Fibroblast of mammary gland (primary cell): ENCODE measurements at regions not wholly inside any gene's neighbourhood (a gene's known extent, or its start where the extent isn't known, plus 50 kb on each side); places are given as distances from the start of the nearest gene placed in this dataset.

Experiments used
- DNase-seq: peaks from one replicate; pipeline ENCODE4 v3.0.0-alpha.2; 2010; ENCODE audit warnings: low read depth
- H3K4me3 ChIP-seq: 2 replicates; pipeline ENCODE4 v1.5.1; 2011; ENCODE audit warnings: low read depth, mild to moderate bottlenecking, low read length, moderate library complexity; ENCODE audit not compliant: control insufficient read depth
- TF ChIP-seq, protein P1 (sequence below): conservative IDR thresholded peaks from 2 replicates; pipeline ENCODE4 v1.5.1; 2011; ENCODE audit warnings: low read depth, low read length, inconsistent platforms; ENCODE audit not compliant: control insufficient read depth, insufficient read depth

DNA sequence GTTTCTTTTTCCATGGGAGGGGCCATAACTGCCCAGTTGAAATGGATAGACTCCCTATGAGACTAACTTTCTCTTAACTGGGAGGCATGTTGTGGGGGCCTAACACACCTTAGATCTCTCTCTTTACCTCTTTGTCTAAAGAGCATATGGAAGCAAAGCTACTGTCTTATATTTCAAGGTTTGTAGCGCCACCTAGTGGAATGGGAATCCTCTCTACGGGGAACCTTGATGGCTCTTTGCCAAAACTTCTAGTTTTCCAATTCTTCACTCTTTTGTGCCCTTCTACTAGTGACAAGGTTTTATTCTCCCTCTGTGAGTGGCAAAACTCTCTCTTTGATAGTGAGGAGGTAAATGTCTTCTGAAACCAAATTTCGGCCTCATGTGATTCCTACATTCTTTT lies 1030.4 kb upstream of the CADM2 start:
- TF ChIP-seq, protein P1, sequence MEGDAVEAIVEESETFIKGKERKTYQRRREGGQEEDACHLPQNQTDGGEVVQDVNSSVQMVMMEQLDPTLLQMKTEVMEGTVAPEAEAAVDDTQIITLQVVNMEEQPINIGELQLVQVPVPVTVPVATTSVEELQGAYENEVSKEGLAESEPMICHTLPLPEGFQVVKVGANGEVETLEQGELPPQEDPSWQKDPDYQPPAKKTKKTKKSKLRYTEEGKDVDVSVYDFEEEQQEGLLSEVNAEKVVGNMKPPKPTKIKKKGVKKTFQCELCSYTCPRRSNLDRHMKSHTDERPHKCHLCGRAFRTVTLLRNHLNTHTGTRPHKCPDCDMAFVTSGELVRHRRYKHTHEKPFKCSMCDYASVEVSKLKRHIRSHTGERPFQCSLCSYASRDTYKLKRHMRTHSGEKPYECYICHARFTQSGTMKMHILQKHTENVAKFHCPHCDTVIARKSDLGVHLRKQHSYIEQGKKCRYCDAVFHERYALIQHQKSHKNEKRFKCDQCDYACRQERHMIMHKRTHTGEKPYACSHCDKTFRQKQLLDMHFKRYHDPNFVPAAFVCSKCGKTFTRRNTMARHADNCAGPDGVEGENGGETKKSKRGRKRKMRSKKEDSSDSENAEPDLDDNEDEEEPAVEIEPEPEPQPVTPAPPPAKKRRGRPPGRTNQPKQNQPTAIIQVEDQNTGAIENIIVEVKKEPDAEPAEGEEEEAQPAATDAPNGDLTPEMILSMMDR = no peak
- DNase-seq = peak; percentile 18

DNA sequence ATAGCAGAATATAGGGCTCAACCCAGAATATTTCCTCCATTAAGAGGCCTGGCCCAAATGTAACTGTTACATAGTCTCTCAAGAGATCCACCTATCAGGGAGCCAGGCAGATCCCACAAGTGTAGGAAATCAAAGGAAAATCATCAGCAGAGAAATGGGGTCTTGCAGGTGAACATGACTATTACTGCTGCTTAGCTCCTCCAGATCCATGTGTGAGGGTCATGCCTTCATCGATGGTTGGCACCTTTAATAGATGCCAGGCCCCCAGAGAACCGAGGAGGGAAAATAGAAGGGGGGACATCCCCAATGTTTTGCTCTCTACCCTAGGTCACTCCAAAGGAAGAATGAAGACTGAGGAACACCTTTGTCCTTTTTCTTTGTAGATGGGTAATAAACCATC lies 1029.9 kb upstream of the CADM2 start:
- peak; percentile 1 for DNase-seq
- TF ChIP-seq, protein P1 = no peak
- no peak overlapping the region for H3K4me3 ChIP-seq

More for the DNA sequence above, 1030.4 kb upstream of the CADM2 start:
- H3K4me3 ChIP-seq = no peak overlapping the region

DNA sequence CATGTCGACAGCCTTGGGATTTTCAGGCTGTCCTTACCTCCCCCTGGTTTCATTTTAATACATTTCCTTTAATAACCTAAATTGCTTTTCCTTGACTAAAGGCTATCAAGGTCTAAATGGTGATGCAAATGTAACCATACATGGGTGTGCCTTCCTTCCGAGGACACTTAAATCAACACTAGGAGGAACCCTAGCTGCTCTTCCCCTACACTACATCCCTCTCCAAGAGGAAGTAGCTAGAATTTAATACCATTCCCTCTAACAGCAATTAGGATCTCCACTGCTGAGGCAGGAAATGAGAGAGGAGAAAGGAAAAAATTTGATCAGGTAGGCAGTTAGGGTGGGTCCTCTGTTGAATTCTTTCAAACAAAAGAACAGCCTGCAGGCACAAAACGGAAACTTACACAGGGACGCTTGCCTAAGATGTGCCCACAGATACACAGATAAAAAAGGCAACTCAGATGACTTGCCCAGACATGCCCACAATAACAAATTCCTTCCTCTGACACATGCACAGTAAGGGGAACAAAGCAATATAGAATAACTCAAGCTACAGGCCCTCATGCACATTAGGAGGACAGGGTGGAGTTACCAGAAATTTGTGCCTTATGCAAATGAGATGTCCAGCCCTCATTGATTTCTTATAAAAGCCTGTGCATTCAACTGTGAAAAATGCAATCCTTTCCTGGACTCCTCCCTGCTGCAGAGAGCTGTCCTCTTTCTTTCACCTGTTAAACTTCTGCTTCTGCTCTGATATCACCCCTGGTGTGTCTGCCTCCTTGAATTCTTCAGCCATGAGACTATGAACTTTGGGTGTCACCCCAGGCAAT lies 1024.4 kb upstream of the CADM2 start:
- no peak overlapping the region for H3K4me3 ChIP-seq
- TF ChIP-seq, protein P1 = no peak
- no peak for DNase-seq

DNA sequence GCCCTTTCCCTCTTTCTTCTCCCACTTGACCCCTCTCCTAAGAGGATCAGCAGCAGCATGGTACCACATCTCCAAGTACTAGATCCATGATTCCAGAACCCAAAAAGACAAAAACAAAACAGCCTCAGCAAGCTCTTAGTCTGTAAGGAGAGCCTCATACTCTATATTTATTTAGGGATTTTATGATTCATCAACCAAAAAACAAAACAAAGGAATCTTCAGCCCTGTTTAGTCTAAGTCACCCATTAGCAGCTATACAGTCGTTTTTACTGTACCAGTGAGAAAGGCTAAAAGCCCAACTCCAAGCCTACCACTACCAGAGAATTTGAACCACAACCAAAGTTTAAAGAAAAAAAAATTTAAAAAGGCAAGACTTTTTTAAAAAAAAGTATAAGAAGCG lies 1020.3 kb upstream of the CADM2 start:
- TF ChIP-seq, protein P1 = no peak
- no peak overlapping the region for H3K4me3 ChIP-seq
- DNase-seq = no peak

DNA sequence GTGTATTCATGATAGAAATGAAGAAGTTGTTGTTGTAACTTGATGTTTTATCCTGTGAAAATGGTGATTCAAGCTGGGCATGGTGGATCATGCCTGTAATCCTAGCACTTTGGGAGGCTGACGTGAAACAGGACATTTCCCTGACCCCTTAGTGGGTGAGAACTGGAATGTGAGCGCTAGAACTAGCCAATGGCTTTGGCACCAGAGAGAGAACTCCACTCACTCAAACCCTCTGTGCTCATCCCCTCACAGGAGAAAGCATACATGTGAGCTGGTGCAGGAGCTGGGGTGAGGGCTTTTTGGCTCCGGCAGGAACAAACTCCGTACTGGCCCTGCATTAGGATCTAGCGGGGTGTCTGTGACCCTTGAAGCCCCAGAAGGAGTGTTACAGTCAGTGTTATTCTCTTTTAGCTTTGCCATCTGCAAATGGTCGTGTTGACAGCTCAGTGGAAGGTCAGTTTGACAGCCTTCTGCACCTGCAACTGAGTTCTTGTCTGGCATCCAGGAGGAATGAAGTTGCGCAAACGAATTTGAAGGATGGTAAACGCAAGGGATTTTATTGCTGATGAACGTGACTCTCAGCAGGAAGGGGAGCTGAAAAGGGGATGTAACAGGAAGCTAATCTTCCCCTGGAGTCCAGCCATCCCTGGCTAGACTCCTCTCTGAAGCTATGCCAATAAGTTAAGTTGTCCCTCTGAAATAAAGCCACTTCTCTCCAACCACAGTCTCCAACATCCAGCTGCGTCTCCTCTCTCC lies 1016.6 kb upstream of the CADM2 start:
- TF ChIP-seq, protein P1 = no peak
- no peak overlapping the region for H3K4me3 ChIP-seq
- DNase-seq = no peak

DNA sequence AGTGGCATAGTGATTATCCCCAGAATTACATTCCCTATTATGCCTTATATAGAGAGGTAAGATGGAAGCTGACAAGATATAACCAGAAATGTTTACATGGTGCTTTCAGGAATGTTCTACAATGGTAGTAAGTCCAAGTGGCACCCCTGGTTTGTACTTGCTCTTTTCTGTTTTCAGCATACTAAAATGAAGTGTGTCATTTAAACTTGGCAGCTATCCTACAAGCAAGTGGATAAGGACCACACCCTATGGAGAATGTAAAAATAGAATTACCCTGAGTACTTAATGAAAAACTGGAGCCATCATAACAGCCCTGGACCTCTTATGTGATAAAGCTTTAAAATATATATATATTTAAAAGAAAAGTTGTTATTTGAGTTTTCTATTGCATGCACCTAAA lies 1012.7 kb upstream of the CADM2 start:
- H3K4me3 ChIP-seq = no peak overlapping the region
- TF ChIP-seq, protein P1 = no peak
- DNase-seq = no peak
